GM18511 (cell line): ENCODE measurements at regions not wholly inside any gene's neighbourhood (a gene's known extent, or its start where the extent isn't known, plus 50 kb on each side); places are given as distances from the start of the nearest gene placed in this dataset.
"Not testable (repeated sequence)": the region's sequence is repeated elsewhere in the genome, so short reads cannot be mapped to it uniquely, and the experiment has no call there.

ENCODE experiments used
- ATAC-seq: cut with Tn5 transposase; IDR thresholded peaks from one replicate; pipeline ENCODE4 v1.9.1; 2021; ENCODE audit warnings: mild to moderate bottlenecking, moderate library complexity; ENCODE audit not compliant: unreplicated experiment

DNA sequence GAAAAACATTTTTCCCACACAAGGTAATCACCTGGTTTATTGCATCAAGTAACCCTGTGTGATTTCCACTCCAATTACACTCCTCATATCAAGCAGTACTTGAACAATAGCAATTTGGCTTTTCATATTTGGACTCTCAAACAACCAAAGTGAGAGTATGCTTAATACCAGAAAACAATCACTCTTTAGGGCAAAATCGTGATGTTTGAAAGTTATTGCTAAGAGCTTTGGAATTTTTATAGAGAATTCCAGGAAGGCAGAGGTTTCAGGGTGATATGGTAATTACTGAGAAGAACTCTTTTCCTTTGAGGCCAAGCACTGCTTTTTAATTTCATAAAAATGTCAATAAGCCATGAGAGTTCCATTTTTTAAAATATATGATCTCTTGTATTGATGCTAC is 779.5 kb upstream of the LRRTM1 start:
- no peak for ATAC-seq

DNA sequence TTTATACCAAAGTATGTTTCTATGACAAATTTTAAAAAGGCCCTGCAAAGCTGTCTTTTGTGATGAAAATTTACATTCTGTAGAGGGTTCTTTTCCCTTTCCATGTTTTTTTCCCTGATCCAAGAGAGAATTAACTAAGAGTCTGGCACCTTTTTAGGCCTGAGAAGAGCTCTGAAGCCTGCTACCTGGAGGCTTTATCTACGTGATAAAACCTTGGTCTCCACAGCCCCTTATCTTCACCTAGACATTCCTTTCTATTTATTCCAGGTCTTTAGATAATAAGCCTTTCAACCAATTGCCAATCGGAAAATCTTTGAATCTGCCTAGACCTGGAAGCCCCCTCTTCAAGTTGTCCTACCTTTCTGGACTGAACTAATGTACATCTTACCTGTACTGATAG is 774.1 kb upstream of the LRRTM1 start:
- no peak for ATAC-seq

DNA sequence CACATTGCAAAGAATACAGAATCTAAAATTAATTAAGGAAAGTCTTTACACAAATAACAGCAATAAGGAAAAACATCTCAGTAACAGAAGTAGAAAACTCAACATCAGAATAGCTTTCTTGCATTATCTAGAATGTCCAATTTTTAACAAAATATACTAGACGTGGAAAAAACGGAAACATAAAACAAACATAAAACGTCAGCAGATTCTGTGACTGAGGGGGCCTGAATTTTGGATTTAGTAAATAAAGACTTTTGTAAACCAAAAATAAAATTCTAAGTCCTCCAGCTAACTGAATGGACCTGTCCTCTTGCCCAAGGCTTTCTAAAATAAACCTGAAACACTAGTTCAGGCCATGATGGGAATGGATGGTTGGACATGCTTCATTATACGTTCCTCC is 773.5 kb upstream of the LRRTM1 start:
- no peak for ATAC-seq

DNA sequence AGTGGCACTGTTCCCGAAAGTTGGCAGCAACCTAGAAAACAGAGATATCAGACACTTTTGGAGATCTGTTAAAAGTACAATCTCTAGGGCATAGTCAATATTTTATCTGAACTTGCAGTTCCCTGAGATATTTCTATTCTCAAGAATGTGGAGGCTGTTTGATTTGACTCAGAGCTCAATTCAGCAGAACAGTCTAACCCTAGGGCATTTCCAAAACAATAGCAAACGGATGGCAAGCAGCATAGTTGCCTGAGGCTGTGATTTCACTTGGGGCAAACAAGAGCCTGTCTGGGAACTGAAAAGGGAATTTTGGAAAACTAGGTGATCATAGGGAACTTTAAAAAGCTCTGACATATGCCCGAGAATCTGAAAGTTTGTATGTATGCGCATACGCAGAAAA is 772.8 kb upstream of the LRRTM1 start:
- no peak for ATAC-seq

- no peak for ATAC-seq
Measured at GRCh38 chr2:81073412-81073811, 768.9 kb upstream of the LRRTM1 start.

DNA sequence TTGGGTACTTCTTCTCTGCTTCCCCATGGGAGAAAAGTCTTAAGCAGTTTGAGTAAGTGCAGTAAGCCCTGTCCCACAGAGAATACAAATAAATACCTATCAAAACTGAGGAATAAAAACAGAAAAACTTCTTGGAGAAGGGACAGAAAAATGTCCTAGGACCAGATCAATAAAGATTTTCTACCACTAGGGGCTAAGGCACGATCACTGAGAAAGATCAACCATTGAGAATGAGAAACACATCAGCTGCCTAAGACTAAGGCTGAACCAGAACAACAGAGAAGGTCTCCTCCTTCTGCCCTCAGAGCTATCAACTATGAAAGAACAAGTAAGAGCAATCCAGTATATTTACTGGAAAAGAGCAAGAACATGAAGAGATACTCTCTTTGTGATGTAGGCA is 763.6 kb upstream of the LRRTM1 start:
- no peak for ATAC-seq

DNA sequence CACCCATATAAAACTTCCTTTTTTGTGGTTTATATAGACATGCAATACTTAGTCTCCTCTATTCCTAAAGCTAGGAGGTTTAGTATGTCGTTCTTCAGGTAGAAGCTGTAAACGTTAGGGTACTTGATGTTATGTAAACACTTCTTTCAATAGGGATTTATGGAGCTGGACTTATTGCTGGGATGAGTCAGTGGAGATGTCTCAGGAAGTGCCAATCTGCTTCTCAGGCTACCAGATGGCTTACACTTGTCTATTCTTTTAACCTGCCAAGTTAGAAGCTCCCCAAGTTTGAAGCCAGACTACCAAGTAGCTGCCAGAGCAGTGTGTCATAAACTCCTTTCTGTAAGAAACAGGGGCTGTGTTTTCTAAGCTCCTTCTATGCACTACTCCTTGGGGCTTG is 756.5 kb upstream of the LRRTM1 start:
- ATAC-seq = no peak

DNA sequence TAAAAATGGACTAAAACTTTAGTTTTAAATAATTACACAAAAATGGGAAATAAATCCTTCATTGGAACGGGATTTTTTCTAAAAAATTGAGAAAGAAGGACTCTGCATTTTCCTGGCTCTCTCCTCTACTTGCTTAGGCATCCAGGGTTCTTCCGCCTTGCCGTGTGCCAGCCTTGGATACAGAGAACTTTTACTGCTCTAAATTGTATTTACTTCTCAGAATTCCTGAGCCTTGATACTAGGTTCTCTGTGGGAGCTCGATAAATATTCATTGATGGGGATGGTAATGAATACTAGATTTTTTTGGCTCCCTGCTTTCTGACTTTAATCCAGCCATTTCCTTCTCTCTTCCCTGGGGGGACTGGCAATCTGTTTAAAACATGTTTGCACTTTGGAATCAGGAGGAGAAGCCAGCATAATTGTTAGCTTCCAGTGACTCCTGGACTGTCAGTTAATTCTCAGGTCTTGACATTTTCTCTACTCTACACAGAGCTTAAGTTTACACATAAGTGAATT is 746.1 kb upstream of the LRRTM1 start:
- ATAC-seq = no peak

DNA sequence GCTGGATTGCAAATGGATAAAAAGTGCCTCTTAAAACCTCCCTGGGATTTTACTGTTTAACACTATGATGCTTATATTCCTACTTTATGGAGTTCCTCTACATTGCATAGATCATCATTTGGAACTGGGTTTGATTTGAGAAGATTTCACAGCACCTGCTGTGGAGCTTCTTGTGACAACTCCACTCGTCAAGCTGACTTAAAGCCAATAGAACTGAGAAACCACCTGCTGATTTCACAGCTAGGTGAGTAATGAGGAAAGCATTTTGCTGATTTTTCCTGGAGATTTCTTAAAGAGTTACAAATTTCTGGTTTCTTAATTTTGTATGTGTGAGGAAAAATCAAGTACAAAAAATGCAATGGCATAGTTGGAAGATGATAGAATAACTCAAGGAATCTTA is 739.1 kb upstream of the LRRTM1 start:
- ATAC-seq = no peak

- no peak for ATAC-seq
Measured at GRCh38 chr2:81007104-81007503, 702.6 kb upstream of the LRRTM1 start.

DNA sequence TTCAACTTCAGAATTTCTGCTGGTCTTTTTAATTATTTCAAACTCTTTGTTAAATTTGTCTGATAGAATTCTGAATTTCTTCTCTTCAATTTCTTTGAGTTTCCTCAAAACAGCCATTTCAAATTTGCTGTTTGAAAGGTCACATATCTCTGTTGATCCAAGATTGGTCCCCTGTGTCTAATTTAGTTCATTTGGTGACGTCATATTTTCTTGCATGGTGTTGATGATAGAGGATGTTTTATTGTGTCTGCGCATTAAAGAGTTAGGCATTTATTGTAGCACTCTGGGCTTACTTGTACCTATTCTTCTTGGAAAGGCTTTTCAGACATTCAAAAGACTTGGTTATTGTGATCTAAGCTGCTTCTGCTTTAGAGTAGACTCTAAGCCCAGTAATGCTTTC is 698.4 kb upstream of the LRRTM1 start:
- ATAC-seq = no peak

DNA sequence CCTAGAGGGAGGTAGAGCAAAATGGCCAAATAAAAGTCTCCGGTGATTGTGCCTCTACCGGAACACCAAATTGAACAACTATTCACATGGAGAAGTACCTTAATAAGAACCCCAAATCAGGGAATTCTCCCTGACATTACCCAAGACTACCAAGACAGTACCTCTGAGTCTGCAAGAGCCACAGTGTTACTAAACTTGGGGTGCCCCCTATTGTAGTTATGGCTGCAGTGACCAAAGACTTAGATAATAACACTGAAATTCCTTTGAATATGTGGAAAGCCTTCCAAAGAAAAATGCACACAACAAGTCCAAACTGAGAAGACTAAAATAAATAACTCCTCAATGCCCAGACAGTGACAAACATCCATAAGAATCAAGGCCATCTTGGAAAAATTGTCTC is 682.9 kb upstream of the LRRTM1 start:
- ATAC-seq = no peak

DNA sequence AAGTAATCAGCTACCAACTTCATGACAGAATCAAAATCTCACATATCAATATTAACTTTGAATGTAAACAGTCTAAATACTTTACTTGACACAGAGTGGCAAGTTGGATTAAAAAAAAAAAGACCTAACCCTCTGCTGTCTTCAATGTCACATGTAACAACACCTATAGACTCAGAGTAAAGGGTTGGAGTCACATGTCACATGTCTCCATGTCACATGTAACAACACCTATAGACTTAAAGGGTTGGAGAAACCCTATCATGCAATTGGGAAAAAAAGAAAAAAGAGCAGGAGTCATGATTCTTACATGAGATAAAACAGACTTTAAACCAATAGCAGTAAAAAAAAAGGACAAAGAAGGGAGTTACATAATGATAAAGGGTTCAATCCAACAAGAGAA is 665.3 kb upstream of the LRRTM1 start:
- ATAC-seq = no peak

DNA sequence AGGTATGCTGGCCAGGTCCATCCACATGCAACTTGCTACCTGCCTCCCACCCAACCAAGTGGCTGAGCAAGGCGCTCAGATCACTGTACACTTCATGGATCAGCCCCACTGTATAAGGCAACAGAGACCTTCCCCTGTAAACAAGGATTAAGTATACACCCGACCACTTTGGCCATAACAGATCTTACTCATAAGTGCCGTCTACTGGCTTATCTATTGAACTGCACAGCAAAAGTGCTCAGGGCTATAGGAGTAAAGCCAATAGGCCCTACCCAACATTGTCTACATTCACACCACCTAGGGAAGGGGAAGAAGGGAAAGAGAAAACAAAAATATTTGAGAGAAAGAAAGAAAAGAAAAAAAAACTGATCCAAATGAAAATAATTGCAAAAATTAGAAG is 663.9 kb upstream of the LRRTM1 start:
- ATAC-seq = no peak

DNA sequence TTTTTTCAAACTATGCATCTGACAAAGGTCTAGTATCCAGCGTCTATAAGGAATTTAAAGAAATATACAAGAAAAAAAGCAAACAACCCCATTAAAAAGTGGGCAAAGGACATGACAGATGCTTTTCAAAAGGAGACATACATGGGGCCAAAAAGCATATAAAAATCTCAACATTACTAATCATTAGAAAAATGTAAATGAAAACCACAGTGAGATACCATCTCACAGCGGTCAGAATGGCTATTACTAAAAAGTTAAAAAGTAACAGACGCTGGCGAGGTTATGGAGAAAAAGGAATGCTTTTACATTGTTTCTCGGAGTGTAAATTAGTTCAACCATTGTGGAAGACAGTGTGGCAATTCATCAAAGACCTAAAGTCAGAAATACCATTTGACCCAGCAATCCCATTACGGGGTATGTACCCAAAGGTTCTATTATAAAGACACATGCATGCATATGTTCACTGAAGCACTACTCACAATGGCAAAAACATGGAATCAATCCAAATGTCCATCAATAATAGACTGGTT is 643.1 kb upstream of the LRRTM1 start:
- ATAC-seq = no peak

DNA sequence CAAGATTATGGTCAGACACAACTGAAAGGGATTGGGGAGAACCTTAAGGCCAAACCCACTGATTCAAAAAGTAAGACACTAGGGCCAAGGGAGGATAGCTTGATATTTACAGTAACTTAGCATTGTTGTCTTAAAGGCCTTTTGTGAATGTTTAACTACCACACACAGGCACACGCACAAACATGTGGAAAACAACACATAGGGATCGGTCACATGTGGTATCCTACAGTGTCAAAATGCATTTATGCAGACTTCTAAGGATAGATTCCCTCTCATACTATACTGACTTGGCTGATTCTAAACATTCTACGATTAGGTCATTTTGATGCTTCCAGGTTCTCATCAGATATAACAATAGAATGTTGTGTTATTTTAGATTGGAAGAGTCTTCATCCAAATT is 638.9 kb upstream of the LRRTM1 start:
- no peak for ATAC-seq

DNA sequence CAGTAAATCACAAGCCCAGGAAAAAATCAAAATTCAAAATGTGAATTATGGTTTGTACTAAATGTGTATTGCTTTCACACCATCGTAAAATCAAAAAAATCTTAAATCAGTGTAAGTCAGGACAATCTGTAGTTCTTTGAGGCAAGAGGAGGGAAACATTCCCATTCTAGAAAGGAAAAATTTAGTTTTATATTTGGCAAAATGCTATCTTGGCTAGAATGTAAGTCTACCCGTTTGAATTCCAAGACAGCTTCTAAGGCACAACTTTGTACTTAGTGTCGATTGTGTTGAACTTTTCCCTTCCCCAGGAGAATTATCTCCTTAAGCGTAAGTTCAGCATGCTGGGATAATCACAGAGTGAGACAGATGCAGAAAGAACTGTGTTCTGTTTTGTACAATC is 638.2 kb upstream of the LRRTM1 start:
- ATAC-seq = no peak

DNA sequence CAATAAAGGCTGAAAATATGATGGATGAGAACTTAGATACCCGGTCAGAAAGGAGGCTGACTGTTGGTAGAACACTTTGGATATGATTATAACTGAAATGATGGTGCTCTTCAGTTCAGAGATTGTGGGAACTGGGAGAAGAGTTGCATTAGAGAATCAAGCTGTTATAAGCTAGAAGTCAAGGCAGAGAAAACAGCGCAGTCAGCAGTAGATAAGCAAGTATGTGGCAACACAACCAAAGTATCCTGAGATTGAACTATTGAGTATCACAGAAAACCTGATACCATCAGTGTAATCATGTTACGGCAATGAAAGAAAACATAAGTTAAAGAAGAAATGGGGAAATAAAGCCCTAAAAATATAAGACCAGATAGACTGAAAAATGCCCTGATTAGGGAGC is 633.9 kb upstream of the LRRTM1 start:
- ATAC-seq = no peak

DNA sequence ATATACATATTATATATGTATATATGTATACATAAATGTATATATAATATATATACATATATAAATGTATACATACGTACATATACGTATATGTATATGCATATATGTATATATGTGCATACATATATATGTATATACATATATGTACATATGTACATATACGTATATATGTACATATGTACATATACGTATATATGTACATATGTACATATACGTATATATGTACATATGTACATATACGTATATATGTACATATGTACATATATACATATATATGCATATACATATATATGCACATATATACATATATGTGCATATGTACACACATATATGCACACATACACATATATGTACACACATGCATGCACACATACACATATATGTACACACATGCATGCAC is 627.3 kb upstream of the LRRTM1 start:
- ATAC-seq = not testable (repeated sequence)

GRCh38 chr2:80930777-80931176 is 626.2 kb upstream of the LRRTM1 start:
- no peak for ATAC-seq

- no peak for ATAC-seq
Measured at GRCh38 chr2:80926168-80926567, 621.6 kb upstream of the LRRTM1 start.

GRCh38 chr2:80896576-80896975 is 592.0 kb upstream of the LRRTM1 start:
- no peak for ATAC-seq

DNA sequence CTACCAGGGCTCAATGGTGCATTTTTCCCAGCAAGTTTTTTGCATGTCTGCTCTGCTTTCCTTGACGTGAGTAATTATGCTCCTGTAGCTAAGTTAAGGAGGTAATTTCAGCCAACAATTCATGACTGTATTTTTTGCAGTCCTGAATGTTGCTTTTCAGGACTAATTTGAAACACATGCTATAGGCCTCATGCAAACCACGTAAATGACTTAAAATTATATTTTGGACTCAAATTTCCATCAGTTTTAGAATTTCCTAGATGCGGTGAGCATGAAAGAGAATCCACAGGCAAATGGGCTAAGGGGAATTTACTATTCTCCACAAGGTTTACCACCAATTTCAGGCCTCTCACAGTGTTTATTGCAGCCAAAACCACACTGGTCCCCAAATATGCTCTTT is 589.9 kb upstream of the LRRTM1 start:
- ATAC-seq = no peak

DNA sequence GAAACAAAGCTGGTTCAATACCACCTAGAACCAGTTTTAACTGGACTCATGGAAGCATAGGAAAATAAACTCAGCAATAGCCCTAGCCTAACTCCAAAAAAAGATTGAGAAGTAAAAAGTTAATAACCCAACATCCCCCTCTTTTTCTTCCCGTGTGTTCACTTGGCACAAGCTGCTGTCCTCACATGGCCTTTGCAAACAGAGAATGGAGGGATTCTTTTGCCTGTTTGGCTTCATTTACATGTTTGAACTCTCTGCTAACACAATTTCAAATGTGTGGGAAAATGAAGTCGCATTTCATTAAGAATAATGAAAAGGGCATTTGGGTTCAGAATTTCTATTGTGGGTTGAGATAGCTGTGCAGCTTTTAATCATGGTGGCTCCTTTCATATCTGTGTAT is 589.2 kb upstream of the LRRTM1 start:
- no peak for ATAC-seq
